HPDE6-E6E7 (cell line): ENCODE measurements at regions not wholly inside any gene's neighbourhood (a gene's known extent, or its start where the extent isn't known, plus 50 kb on each side); places are given as distances from the start of the nearest gene placed in this dataset.

Experiments
- DNase-seq: peaks from one replicate; pipeline ENCODE4 v3.0.0; 2011; ENCODE audit warnings: missing footprints; ENCODE audit errors: extremely low spot score

GRCh38 chr10:78956391-78956790 is 112.4 kb upstream of the ZMIZ1 start:
- DNase-seq, result no peak

GRCh38 chr10:78957471-78958039 is 111.2 kb upstream of the ZMIZ1 start:
- no peak for DNase-seq

- no peak for DNase-seq
Observed at GRCh38 chr10:78959217-78959923, 109.4 kb upstream of the ZMIZ1 start.

DNA sequence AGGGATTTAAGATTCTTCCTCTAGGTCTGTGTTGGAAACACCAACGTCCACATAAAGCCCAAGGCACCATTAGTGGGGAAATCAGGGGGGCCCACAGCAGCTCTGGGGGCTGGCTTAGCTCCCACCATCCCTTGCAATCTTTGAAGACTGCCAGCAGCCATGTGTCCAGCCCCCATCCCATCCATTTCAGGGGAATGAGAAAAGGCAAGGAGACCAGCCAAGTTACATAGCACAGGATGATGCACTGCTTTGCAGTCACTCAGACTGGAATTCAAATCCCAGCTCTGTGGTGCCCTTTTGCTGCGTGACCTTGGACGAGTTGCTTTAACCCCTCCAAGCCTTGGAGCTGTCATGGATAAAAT is 108.9 kb upstream of the ZMIZ1 start:
- no peak for DNase-seq

- no peak for DNase-seq
Observed at GRCh38 chr10:78960316-78960800, 108.4 kb upstream of the ZMIZ1 start.

GRCh38 chr10:78961760-78962159 is 107.0 kb upstream of the ZMIZ1 start:
- no peak for DNase-seq

GRCh38 chr10:78963074-78964034 is 105.4 kb upstream of the ZMIZ1 start:
- DNase-seq, result no peak

DNA sequence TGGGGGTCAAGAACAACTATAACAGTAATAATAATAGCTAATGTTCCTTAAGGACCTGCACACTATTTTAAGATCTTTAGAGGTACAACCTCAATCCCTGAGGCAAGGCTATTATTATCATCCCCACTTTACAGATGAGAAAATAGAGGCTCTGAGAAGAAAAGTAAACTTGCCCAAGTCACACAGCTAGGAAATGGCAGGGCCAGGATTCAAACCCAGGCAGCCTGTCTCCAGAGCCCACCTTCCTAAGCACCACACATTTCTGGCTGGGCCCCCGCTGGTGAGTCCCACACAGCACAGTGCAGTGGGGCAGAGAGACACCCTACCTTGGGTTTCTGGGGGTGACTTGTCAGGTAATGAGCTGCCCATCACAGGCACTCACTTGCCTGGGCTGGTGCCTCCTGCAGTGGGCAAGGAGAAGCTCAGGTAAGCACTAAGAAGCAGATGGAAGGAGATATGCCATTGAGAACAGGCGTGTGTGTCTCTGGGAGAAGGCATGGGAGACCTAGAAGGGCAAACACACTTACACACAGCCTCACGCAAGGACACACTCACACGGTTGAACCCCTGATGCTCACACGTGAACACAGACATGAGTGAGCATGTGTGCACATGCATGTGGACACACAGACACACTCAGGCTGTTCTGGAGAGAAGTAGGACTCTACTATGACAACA is 104.4 kb upstream of the ZMIZ1 start:
- no peak for DNase-seq

GRCh38 chr10:78964952-78965633 is 103.7 kb upstream of the ZMIZ1 start:
- DNase-seq, result no peak

DNA sequence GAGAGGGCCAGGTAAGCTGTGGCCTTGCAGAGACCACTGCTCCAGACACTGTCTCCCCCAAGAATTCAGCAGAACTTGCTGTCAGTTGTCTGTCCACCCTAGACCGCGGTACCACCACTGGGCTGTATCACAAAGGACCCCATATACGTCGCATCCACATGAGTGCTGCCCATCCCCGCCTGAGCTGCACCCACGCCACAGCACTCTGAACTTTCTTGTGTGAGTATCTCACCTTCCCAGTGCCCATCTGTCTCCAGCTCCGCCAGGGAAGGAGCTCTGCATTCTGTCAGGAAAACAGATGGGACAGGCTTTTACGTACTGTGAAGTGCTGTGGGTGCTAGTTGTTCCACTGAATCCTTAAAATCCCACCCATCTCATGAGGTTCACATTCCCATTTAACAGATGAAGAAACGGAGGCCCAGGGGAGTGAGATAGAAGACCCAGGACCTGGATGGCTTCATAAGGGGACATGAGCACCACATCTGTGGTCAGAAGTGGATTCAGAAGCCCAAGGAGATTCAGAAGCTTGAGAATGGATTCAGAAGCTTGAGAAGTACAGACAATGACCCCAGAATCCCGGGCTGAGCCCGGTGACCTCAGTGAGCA is 102.5 kb upstream of the ZMIZ1 start:
- DNase-seq, result no peak

GRCh38 chr10:78966844-78967488 is 101.8 kb upstream of the ZMIZ1 start:
- DNase-seq, result no peak

DNA sequence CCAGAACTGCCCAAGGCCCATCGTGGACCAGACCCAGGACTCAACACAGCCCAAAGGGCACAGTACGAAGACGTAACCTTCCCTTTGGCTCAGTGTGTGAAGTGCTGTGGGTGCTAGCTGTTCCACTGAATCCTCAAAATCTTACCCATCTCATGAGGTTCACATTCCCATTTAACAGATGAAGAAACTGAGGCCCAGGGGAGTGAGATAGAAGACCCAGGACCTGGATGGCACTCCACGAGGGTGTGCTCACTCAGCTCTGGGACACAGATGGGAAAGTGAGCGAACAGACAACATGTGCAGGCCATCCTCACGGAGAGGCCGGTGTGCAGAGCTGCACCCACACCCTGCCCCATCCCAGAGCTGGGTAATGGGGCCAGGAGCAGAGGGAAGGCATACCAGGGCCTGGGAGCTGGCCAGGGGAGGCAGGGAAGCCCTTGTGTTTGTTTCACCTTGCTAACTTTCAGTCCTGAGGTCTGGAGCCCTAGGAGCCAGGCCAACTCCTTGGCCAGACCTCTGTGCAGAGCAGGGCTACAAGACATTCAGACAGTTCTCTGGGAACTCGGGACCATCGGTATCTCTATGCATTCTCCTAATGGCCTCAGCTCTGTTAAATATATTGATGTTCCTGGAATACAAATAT is 100.3 kb upstream of the ZMIZ1 start:
- no peak for DNase-seq

DNA sequence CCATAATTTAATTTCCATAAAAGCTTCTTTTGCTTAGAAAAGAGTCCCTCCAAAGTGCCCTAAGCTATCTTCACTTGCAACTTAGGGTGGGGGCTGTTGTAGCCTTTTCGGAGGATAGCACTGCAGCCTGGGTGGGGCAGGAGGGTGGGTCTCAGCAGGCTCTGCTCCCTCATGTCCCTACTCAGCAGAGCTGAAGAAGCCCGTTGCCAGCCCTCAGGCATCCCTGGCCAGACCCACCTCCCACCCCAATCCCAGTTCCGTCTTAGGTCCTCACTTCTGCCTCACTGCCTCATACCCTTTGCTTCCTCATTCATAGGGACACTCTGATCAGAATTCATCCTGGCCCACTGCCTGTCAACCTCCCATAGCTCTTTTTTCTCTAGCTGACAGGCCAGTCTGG is 99.8 kb upstream of the ZMIZ1 start:
- no peak for DNase-seq

DNA sequence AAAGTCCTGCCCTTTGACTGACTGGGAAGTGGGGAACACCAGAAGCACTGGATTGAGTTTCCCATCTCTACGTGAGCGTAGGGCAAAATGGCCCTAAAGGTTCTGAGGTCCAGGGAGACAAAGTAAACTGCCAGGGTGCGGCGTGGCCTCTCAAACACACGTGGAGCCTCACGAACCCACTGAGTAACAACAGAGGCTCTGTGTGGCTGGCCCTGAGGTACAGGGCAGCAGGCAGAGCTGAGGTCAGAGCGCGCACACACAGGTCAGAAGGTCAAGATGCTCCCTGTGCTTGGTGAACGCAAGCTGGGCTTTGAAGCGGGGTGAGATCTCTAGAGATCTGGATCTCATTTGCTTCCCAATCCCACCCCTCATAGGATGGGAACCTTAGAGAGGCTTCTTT is 99.0 kb upstream of the ZMIZ1 start:
- no peak for DNase-seq

GRCh38 chr10:78970261-78970660 is 98.5 kb upstream of the ZMIZ1 start:
- no peak for DNase-seq

DNA sequence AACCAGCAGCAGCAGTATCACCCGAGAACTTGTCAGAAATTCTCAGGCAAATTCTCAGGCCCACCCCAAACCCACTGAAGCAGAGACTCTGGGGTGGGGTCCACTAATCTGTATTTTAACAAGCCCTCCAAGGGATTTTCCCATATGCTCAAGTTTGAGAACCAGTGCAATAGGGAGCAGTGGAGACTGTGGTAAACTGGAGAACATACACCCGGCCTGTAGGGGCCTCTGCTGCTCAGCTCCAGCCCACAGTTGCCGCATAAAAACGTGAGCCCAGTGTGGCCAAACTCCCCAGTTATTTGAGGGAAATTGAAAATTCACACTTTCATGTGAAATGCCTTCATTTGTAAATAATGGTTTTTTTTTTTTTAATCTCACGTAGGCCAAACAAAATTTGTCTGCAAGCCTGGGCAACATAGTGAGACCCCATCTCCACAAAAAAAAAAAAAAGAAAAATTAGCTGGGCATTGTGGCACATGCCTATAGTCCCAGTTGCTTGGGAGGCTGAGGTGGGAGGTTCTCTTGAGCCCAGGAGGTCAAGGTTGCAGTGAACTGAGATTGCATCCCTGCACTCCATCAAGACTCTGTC is 97.6 kb upstream of the ZMIZ1 start:
- DNase-seq, result no peak

DNA sequence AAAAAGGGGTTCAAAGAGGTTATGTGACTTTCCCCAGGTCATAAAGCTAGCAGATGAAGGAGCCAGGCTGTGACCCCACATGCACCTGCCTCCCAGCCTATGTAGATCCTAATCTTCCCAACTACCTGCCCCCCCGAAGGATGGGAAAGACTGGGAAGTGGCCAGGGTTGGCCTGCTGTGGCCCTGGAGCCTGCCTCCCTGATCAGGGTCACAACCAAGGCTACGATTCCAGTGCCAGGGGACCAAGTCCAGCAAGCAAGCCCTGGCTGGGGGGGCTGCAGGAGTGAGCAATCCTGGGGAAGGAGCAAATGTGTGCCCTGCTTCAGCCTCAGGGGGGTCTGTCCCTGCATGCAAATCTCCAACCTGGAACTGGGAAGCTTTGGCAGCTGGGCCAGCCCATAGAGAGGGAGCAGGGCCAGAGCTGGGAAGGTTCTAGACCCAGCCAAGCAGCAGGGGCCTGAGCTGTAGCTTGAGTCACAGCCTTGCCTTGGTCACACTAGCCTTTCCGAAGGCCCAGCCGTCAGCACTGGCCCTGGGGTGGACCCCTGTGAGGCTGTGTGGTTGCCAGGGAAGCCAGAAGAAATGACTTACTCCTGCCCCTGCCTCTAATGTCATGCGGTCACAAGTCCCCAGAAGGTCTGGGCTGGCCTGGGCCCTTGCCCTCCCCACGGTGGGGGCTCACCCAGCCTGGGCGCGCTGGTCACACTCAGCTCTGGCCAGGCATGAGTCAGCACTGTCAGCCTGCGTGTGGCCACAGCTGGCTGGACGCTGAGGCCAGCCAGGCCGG is 96.4 kb upstream of the ZMIZ1 start:
- no peak for DNase-seq

DNA sequence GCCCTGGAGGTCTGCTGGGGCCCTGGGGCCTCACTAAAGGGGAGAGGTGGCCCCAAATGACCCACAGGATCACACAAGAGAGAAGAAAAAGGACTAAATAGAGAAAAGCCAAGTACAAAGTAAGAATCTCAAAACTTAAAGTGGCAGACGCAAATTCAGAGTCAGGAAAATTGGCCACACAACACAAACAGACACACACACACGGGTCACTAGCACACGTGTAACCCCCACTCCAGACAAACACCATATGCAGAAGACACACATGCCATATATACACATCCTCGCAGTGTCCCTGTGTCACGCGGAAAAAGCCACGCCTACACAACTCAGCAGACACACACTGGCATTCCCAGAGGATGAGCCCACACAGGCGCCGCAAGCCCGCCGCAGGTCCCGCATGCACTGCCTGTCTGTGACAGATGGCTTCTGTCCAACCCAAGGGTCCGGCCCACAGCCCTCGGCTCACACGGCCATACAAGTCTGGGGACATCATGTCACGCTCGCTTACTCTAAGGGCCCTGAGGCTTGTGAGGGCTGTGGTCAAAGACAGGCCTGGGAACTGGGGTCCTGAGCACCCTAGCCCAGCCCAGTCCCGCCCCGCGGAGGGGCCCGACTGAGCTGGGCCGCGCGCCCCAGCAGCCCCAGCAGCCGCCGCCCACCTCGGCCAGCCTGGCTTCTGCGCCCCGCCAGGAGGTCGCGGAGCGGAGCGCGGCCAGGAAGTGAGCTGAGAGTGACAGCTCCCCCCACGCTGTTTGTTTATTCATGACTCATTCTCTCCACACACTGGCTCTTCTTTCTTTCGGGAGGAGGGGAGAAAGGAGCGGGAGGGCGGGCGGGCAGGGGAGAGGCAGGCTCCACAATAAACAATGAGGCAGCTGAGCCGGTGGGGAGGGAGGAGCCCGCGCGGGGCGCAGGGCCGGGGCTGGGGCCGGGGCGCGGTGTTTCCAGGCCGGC is 95.5 kb upstream of the ZMIZ1 start:
- peak; percentile 95 for DNase-seq
